ENCODE measurements at regions not wholly inside any gene's neighbourhood (a gene's known extent, or its start where the extent isn't known, plus 50 kb on each side); places are given as distances from the start of the nearest gene placed in this dataset.

- TF ChIP-seq, protein P1, sequence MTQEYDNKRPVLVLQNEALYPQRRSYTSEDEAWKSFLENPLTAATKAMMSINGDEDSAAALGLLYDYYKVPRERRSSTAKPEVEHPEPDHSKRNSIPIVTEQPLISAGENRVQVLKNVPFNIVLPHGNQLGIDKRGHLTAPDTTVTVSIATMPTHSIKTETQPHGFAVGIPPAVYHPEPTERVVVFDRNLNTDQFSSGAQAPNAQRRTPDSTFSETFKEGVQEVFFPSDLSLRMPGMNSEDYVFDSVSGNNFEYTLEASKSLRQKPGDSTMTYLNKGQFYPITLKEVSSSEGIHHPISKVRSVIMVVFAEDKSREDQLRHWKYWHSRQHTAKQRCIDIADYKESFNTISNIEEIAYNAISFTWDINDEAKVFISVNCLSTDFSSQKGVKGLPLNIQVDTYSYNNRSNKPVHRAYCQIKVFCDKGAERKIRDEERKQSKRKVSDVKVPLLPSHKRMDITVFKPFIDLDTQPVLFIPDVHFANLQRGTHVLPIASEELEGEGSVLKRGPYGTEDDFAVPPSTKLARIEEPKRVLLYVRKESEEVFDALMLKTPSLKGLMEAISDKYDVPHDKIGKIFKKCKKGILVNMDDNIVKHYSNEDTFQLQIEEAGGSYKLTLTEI (CRISPR knock-in tag; conservative IDR thresholded peaks at IDR 0.05), result no peak
- peak; percentile 53; the same call in 1 of the 2 replicates for TF ChIP-seq ZNF274 (CRISPR knock-in tag; IDR thresholded peaks at IDR 0.05)
- TF ChIP-seq POLR2AphosphoS2 (IDR thresholded peaks at IDR 0.05; ENCODE audit: low read depth, low read length), result no peak
- no peak for TF ChIP-seq ZNF790 (CRISPR knock-in tag; IDR thresholded peaks at IDR 0.05; ENCODE audit: borderline replicate concordance)
- TF ChIP-seq PITX1 (CRISPR knock-in tag; IDR thresholded peaks at IDR 0.05), result no peak
- no peak for TF ChIP-seq ZNF225 (CRISPR knock-in tag; IDR thresholded peaks at IDR 0.05)
- TF ChIP-seq EED (CRISPR knock-in tag; IDR thresholded peaks at IDR 0.05), result no peak
- no peak for TF ChIP-seq MBNL3 (CRISPR knock-in tag; conservative IDR thresholded peaks at IDR 0.05)
- no peak for TF ChIP-seq ZNF674 (CRISPR knock-in tag; IDR thresholded peaks at IDR 0.05; ENCODE audit: low read depth)
- TF ChIP-seq SMC3 (IDR thresholded peaks at IDR 0.05; ENCODE audit: low read length), result peak; percentile 20; the same call in 1 of the 2 replicates
- TF ChIP-seq MLXIP (CRISPR knock-in tag; IDR thresholded peaks at IDR 0.05; ENCODE audit: borderline replicate concordance), result no peak
- TF ChIP-seq CBX1 (IDR thresholded peaks at IDR 0.05; ENCODE audit: low read depth), result no peak
- 0 out of 2 replicates have a peak, but pooled peaks have one; percentile 3 for TF ChIP-seq ZNF354B (CRISPR knock-in tag; IDR thresholded peaks at IDR 0.05)
- no peak for TF ChIP-seq ZFP90 (CRISPR knock-in tag; IDR thresholded peaks at IDR 0.05; ENCODE audit: borderline replicate concordance)
- peak; percentile 41; the same call in 1 of the 2 replicates for TF ChIP-seq NR2C2 (CRISPR knock-in tag; IDR thresholded peaks at IDR 0.05; ENCODE audit: borderline replicate concordance)
- TF ChIP-seq TAF15 (IDR thresholded peaks at IDR 0.05; ENCODE audit: low read depth, low read length, poor library complexity, severe bottlenecking), result no peak
- TF ChIP-seq THAP7 (CRISPR knock-in tag; IDR thresholded peaks at IDR 0.05), result no peak
- no peak for TF ChIP-seq ZIK1 (CRISPR knock-in tag; IDR thresholded peaks at IDR 0.05; ENCODE audit: borderline replicate concordance, low read depth)
- TF ChIP-seq ZNF792 (CRISPR knock-in tag; IDR thresholded peaks at IDR 0.05), result no peak
- TF ChIP-seq TBX2 (CRISPR knock-in tag; IDR thresholded peaks at IDR 0.05; ENCODE audit: borderline replicate concordance), result peak; percentile 10; the same call in 1 of the 2 replicates
- TF ChIP-seq, protein P2, sequence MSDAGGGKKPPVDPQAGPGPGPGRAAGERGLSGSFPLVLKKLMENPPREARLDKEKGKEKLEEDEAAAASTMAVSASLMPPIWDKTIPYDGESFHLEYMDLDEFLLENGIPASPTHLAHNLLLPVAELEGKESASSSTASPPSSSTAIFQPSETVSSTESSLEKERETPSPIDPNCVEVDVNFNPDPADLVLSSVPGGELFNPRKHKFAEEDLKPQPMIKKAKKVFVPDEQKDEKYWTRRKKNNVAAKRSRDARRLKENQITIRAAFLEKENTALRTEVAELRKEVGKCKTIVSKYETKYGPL (CRISPR knock-in tag; IDR thresholded peaks at IDR 0.05), result 0 out of 2 replicates have a peak, but pooled peaks have one; percentile 1
- TF ChIP-seq, protein P3, sequence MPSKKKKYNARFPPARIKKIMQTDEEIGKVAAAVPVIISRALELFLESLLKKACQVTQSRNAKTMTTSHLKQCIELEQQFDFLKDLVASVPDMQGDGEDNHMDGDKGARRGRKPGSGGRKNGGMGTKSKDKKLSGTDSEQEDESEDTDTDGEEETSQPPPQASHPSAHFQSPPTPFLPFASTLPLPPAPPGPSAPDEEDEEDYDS (CRISPR knock-in tag; IDR thresholded peaks at IDR 0.05), result no peak
- TF ChIP-seq RFX5 (IDR thresholded peaks at IDR 0.05; ENCODE audit: low read depth, low read length), result no peak
- TF ChIP-seq ZNF558 (CRISPR knock-in tag; IDR thresholded peaks at IDR 0.05; ENCODE audit: borderline replicate concordance), result no peak
These were observed 115.5 kb upstream of the IRF2BP2 start (continued) for GRCh38 chr1:234725177-234726132.
